H9 (cell line): ENCODE measurements at regions not wholly inside any gene's neighbourhood (a gene's known extent, or its start where the extent isn't known, plus 50 kb on each side); places are given as distances from the start of the nearest gene placed in this dataset.

ENCODE experiments used
- DNase-seq: peaks from one replicate; pipeline ENCODE4 v3.0.0-alpha.2; 2017
- H2AFZ ChIP-seq: one replicate; pipeline ENCODE4 v1.6.1; 2013; ENCODE audit warnings: mild to moderate bottlenecking, low read length, control low read depth, moderate library complexity
- H2AK5ac ChIP-seq: 2 replicates; pipeline ENCODE4 v1.6.1; 2013; ENCODE audit warnings: low read length, control low read depth, mixed read lengths; ENCODE audit not compliant: insufficient read length
- H2BK120ac ChIP-seq: one replicate; pipeline ENCODE4 v1.6.1; 2013; ENCODE audit warnings: low read depth, mild to moderate bottlenecking, low read length, control low read depth, inconsistent platforms; ENCODE audit not compliant: poor library complexity, severe bottlenecking
- H2BK12ac ChIP-seq: 2 replicates; pipeline ENCODE4 v1.6.1; 2013; ENCODE audit warnings: low read length, control low read depth, mixed read lengths, low read depth; ENCODE audit not compliant: insufficient read length
- H2BK15ac ChIP-seq: 2 replicates; pipeline ENCODE4 v1.6.1; 2013; ENCODE audit warnings: low read depth, low read length, control low read depth
- H2BK20ac ChIP-seq: one replicate; pipeline ENCODE4 v1.6.1; 2013; ENCODE audit warnings: low read depth, mild to moderate bottlenecking, low read length, control low read depth, inconsistent platforms; ENCODE audit not compliant: poor library complexity, severe bottlenecking
- H2BK5ac ChIP-seq: 2 replicates; pipeline ENCODE4 v1.6.1; 2013; ENCODE audit warnings: low read length, control low read depth, mixed read lengths; ENCODE audit not compliant: insufficient read length
- H3K14ac ChIP-seq: 2 replicates; pipeline ENCODE4 v1.6.1; 2013; ENCODE audit warnings: low read length, control low read depth; ENCODE audit not compliant: insufficient read depth
- H3K18ac ChIP-seq: 2 replicates; pipeline ENCODE4 v1.6.1; 2013; ENCODE audit warnings: low read depth, mild to moderate bottlenecking, mixed read lengths, low read length, control low read depth; ENCODE audit not compliant: insufficient read length
- H3K23ac ChIP-seq: 2 replicates; pipeline ENCODE4 v1.6.1; 2013; ENCODE audit warnings: low read length, control low read depth, mixed read lengths, low read depth; ENCODE audit not compliant: insufficient read length
- H3K23me2 ChIP-seq: 2 replicates; pipeline ENCODE4 v1.6.1; 2013; ENCODE audit warnings: low read depth, mild to moderate bottlenecking, mixed read lengths, low read length, control low read depth; ENCODE audit not compliant: insufficient read length, poor library complexity, severe bottlenecking
- H3K27ac ChIP-seq: 2 replicates; pipeline ENCODE4 v1.5.1; 2013; ENCODE audit warnings: low read length, control low read depth, mixed read lengths, low read depth; ENCODE audit not compliant: insufficient read length
- H3K27me3 ChIP-seq: 2 replicates; pipeline ENCODE4 v1.6.1; 2013; ENCODE audit warnings: low read length, control low read depth, inconsistent platforms; ENCODE audit not compliant: insufficient read depth
- H3K4ac ChIP-seq: 2 replicates; pipeline ENCODE4 v1.6.1; 2013; ENCODE audit warnings: low read depth, mild to moderate bottlenecking, control low read depth, inconsistent platforms, low read length, moderate library complexity
- H3K4me1 ChIP-seq: 2 replicates; pipeline ENCODE4 v1.6.1; 2013; ENCODE audit warnings: low read length, control low read depth, inconsistent platforms; ENCODE audit not compliant: insufficient read depth
- H3K4me2 ChIP-seq: 2 replicates; pipeline ENCODE4 v1.6.1; 2013; ENCODE audit warnings: low read length, control low read depth, mixed read lengths; ENCODE audit not compliant: insufficient read length, insufficient read depth
- H3K56ac ChIP-seq: 2 replicates; pipeline ENCODE4 v1.6.1; 2013; ENCODE audit warnings: low read depth, mild to moderate bottlenecking, mixed read lengths, low read length, control low read depth; ENCODE audit not compliant: insufficient read length
- H3K79me1 ChIP-seq: 2 replicates; pipeline ENCODE4 v1.6.1; 2013; ENCODE audit warnings: low read depth, mild to moderate bottlenecking, moderate library complexity, low read length, control low read depth, inconsistent platforms; ENCODE audit not compliant: insufficient read depth, poor library complexity, severe bottlenecking
- H3K79me2 ChIP-seq: 2 replicates; pipeline ENCODE4 v1.6.1; 2013; ENCODE audit warnings: low read length, control low read depth, inconsistent platforms; ENCODE audit not compliant: insufficient read depth
- H3K9ac ChIP-seq: 2 replicates; pipeline ENCODE4 v1.6.1; 2013; ENCODE audit warnings: low read length, control low read depth, mixed read lengths; ENCODE audit not compliant: insufficient read length; ENCODE audit errors: extremely low read depth
- H3K9me3 ChIP-seq: one replicate; pipeline ENCODE4 v1.6.1; 2013; ENCODE audit warnings: low read depth, low read length, inconsistent platforms; ENCODE audit not compliant: control insufficient read depth
- H3T11ph ChIP-seq: one replicate; pipeline ENCODE4 v1.6.1; 2013; ENCODE audit warnings: mild to moderate bottlenecking, low read length, control low read depth, inconsistent platforms
- H4K20me1 ChIP-seq: one replicate; pipeline ENCODE4 v1.6.1; 2013; ENCODE audit not compliant: control insufficient read depth, insufficient read length, insufficient read depth
- H4K5ac ChIP-seq: 2 replicates; pipeline ENCODE4 v1.6.1; 2013; ENCODE audit warnings: low read depth, mild to moderate bottlenecking, mixed read lengths, low read length, control low read depth; ENCODE audit not compliant: insufficient read length
- H4K8ac ChIP-seq: replicated peaks from 2 replicates; pipeline ENCODE4 v1.6.1; 2013; ENCODE audit warnings: low read length, control low read depth, mixed read lengths, low read depth; ENCODE audit not compliant: insufficient read length
- H4K91ac ChIP-seq: 2 replicates; pipeline ENCODE4 v1.6.1; 2013; ENCODE audit warnings: low read depth, mild to moderate bottlenecking, moderate library complexity, mixed read lengths, low read length, control low read depth; ENCODE audit not compliant: insufficient read length
- H3K27ac Mint-ChIP-seq, 3 experiments: 2 replicates in 2 of 3; 3 replicates in 1 of 3; pipeline ENCODE4 v1.8.0; 2020 to 2021; ENCODE audit warnings: mixed read lengths in 3 of 3, mild to moderate bottlenecking in 1 of 3, moderate library complexity in 1 of 3
- H3K27me3 Mint-ChIP-seq: 2 replicates; pipeline ENCODE4 v1.8.0; 2021; ENCODE audit warnings: low read depth, mild to moderate bottlenecking, moderate library complexity, mixed read lengths
- H3K36me3 Mint-ChIP-seq, 3 experiments: 2 replicates in 2 of 3; 3 replicates in 1 of 3; pipeline ENCODE4 v1.8.0; 2020 to 2021; ENCODE audit warnings: low read depth in 3 of 3, mixed read lengths in 3 of 3; ENCODE audit not compliant: insufficient read depth in 1 of 3
- H3K4me1 Mint-ChIP-seq, 2 experiments: 2 replicates each; pipeline ENCODE4 v1.8.0; 2020; ENCODE audit warnings: mixed read lengths in 2 of 2
- H3K4me3 Mint-ChIP-seq, 2 experiments: 2 replicates in 1 of 2; 3 replicates in 1 of 2; pipeline ENCODE4 v1.8.0; 2020 to 2021; ENCODE audit warnings: mild to moderate bottlenecking in 2 of 2, mixed read lengths in 2 of 2, moderate library complexity in 1 of 2
- H3K9me3 Mint-ChIP-seq, 2 experiments: 2 replicates in 1 of 2; 3 replicates in 1 of 2; pipeline ENCODE4 v1.8.0; 2020; ENCODE audit warnings: mild to moderate bottlenecking in 2 of 2, mixed read lengths in 2 of 2, moderate library complexity in 1 of 2
- CTCF ChIP-seq: fragments of 200-600 bp; sonication (generic); conservative IDR thresholded peaks from 3 replicates; pipeline ENCODE4 v1.8.0; 2021; ENCODE audit warnings: antibody characterized with exemption, mild to moderate bottlenecking
- WGBS: extraction: QIAGEN DNeasy Blood & Tissue Kit; methylation state at CpG from one replicate; pipeline ENCODE4 v1.1.7; 2013; ENCODE audit warnings: missing lambda C conversion rate, low lambda C conversion rate, mixed read lengths; ENCODE audit not compliant: insufficient read length; ENCODE audit errors: extremely low coverage; 5-methylcytosine and 5-hydroxymethylcytosine counted together

GRCh38 chr18:47346016-47346415 is 94.6 kb upstream of the SKOR2 start:
- no CpG with 5 or more reads among the region's 1 CpG for WGBS
- no peak overlapping the region for H3T11ph ChIP-seq
- H3K36me3 Mint-ChIP-seq: no peaks in the 10 kb centered on the region
- no peaks in the 10 kb centered on the region; the same call in 1 of the 2 replicates for H3K4me1 ChIP-seq
- no peaks in the 10 kb centered on the region; a peak in 1 of 5 replicates for H3K9me3 Mint-ChIP-seq
- no peak overlapping the region for H2BK120ac ChIP-seq
- H3K4me1 Mint-ChIP-seq: no peaks in the 10 kb centered on the region
- no peaks in the 10 kb centered on the region for H3K27me3 ChIP-seq
- no peak overlapping the region for H3K56ac ChIP-seq
- no peak for DNase-seq
- no peaks in the 10 kb centered on the region; the same call in 1 of the 2 replicates for H3K79me2 ChIP-seq
- H4K8ac ChIP-seq: no peak overlapping the region
- no peaks in the 10 kb centered on the region for H4K20me1 ChIP-seq
- H2BK5ac ChIP-seq: no peak overlapping the region
- H2BK20ac ChIP-seq: no peak overlapping the region
- H2BK12ac ChIP-seq: no peak overlapping the region
- no peak overlapping the region for H3K4ac ChIP-seq
- H3K14ac ChIP-seq: no peak overlapping the region
- no peak overlapping the region for H3K4me2 ChIP-seq
- H3K27ac Mint-ChIP-seq: no peak overlapping the region; a peak in 1 of 7 replicates
- no peaks in the 10 kb centered on the region for H3K23me2 ChIP-seq
- H2BK15ac ChIP-seq: no peak overlapping the region
- H3K9ac ChIP-seq: no peak overlapping the region
- H4K5ac ChIP-seq: no peak overlapping the region
- H3K23ac ChIP-seq: no peak overlapping the region
- no peaks in the 10 kb centered on the region for H3K79me1 ChIP-seq
- H3K18ac ChIP-seq: no peak overlapping the region
- TF ChIP-seq CTCF: no peak
- no peak overlapping the region for H2AK5ac ChIP-seq
- H4K91ac ChIP-seq: no peak overlapping the region
- H2AFZ ChIP-seq: no peak overlapping the region
- H3K27ac ChIP-seq: no peak overlapping the region
- H3K27me3 Mint-ChIP-seq: no peaks in the 10 kb centered on the region
- H3K9me3 ChIP-seq: no peaks in the 10 kb centered on the region
- no peak overlapping the region for H3K4me3 Mint-ChIP-seq
